ENCODE measurements at regions not wholly inside any gene's neighbourhood (a gene's known extent, or its start where the extent isn't known, plus 50 kb on each side); places are given as distances from the start of the nearest gene placed in this dataset.

- TF ChIP-seq CTCF (IDR thresholded peaks at IDR 0.05) (no peak), POLR2A (IDR thresholded peaks at IDR 0.05) (no peak)
Measured at GRCh38 chr10:62691336-62691735, 113.2 kb upstream of the ADO start.
